K562 (cell line): ENCODE measurements at regions not wholly inside any gene's neighbourhood (a gene's known extent, or its start where the extent isn't known, plus 50 kb on each side); places are given as distances from the start of the nearest gene placed in this dataset.

Source experiments
- ATAC-seq: fragments of 200-7000 bp; cut with Tn5 transposase; 3 replicates; pipeline ENCODE4 v1.9.1; 2020; ENCODE audit warnings: moderate library complexity
- BruUV-seq: library from RNA; stranded (reverse); fragments of 400-500 nt; replicated peaks from 2 replicates; lab custom pipeline; 2021; lab: Mats Ljungman, UMichigan
- CTCF ChIA-PET: fragments of 300-600 bp; formaldehyde crosslinking; extraction: SDS; loops from one replicate; lab custom pipeline; 2021; ENCODE audit warnings: low intra/inter-chr PET ratio; lab: Yijun Ruan, JAX
- POLR2A ChIA-PET: fragments of 300-600, 350-650 bp; sonication (Branson Sonifier 250); formaldehyde crosslinking; extraction: SDS; loops from one replicate; lab custom pipeline; 2021; ENCODE audit warnings: antibody characterized with exemption, inconsistent platforms; lab: Yijun Ruan, JAX
- DNase-seq, 4 experiments: peaks; one replicate each; pipeline versions ENCODE4 v3.0.0 to v3.0.0-alpha.2; 2011 to 2018; ENCODE audit warnings: low spot score in 3 of 4, mixed read lengths in 3 of 4; ENCODE audit errors: extremely low read depth in 1 of 4
- FAIRE-seq: peaks from 2 replicates; lab custom pipeline; 2011; peaks lifted over from hg19 to GRCh38; lab: Jason Lieb, UNC
- H2AFZ ChIP-seq: 2 replicates; pipeline ENCODE4 v1.6.0; 2011; ENCODE audit warnings: low read depth, low read length, control low read depth, inconsistent platforms
- H3K27ac ChIP-seq: fragments of 200-600 bp; 3 replicates; pipeline ENCODE4 v1.8.0; 2011; ENCODE audit warnings: low read depth, mild to moderate bottlenecking, control low read depth, inconsistent platforms, low read length, moderate library complexity, mixed read lengths; ENCODE audit errors: extremely low read depth
- H3K27me3 ChIP-seq, 2 experiments: fragments of 300-600 bp in 1 of 2; 2 replicates in 1 of 2; 3 replicates in 1 of 2; pipeline versions ENCODE4 v1.6.0 to v1.8.0; 2011; ENCODE audit warnings: inconsistent platforms in 2 of 2, low read length in 2 of 2, mild to moderate bottlenecking in 1 of 2, mixed read lengths in 1 of 2, moderate library complexity in 1 of 2; ENCODE audit not compliant: control insufficient read depth in 2 of 2, insufficient read depth in 2 of 2
- H3K36me3 ChIP-seq: fragments of 300-600 bp; 3 replicates; pipeline ENCODE4 v1.8.0; 2011; ENCODE audit warnings: mild to moderate bottlenecking, low read length, inconsistent platforms; ENCODE audit not compliant: control insufficient read depth, insufficient read depth
- H3K4me1 ChIP-seq, 2 experiments: fragments of 200-600 bp in 1 of 2; replicated peaks in 1 of 2; 2 replicates in 1 of 2; 3 replicates in 1 of 2; pipeline versions ENCODE4 v1.5.1 to v1.8.0; 2011; ENCODE audit warnings: inconsistent platforms in 2 of 2, low read length in 2 of 2, mild to moderate bottlenecking in 1 of 2, mixed read lengths in 1 of 2, moderate library complexity in 1 of 2; ENCODE audit not compliant: control insufficient read depth in 2 of 2, insufficient read depth in 2 of 2
- H3K4me2 ChIP-seq: 2 replicates; pipeline ENCODE4 v1.6.1; 2011; ENCODE audit warnings: low read length, control low read depth, inconsistent platforms, mixed read lengths; ENCODE audit not compliant: insufficient read depth
- H3K4me3 ChIP-seq: fragments of 200-600 bp; sonication (generic), shearing (Covaris generic); 2 replicates; pipeline ENCODE4 v1.5.1; 2016; ENCODE audit warnings: control low read depth, inconsistent platforms
- H3K79me2 ChIP-seq: fragments of 200-600 bp; 3 replicates; pipeline ENCODE4 v1.8.0; 2011; ENCODE audit warnings: low read length, inconsistent platforms; ENCODE audit not compliant: control insufficient read depth, insufficient read depth
- H3K9ac ChIP-seq, 2 experiments: 2 replicates each; pipeline versions ENCODE4 v1.6.0 to v1.6.1; 2011; ENCODE audit warnings: low read depth in 2 of 2, low read length in 2 of 2, control low read depth in 1 of 2, inconsistent platforms in 1 of 2, mild to moderate bottlenecking in 1 of 2, mixed read lengths in 1 of 2; ENCODE audit not compliant: insufficient read depth in 1 of 2
- H3K9me1 ChIP-seq: one replicate; pipeline ENCODE4 v1.6.0; 2011; ENCODE audit warnings: inconsistent platforms, mild to moderate bottlenecking, low read length, moderate library complexity; ENCODE audit not compliant: control insufficient read depth, insufficient read depth
- H3K9me3 ChIP-seq: replicated peaks from 2 replicates; pipeline ENCODE4 v1.5.1; 2011; ENCODE audit warnings: low read depth, low read length, inconsistent platforms; ENCODE audit not compliant: control insufficient read depth, insufficient read depth
- H4K20me1 ChIP-seq: replicated peaks from 2 replicates; pipeline ENCODE4 v1.6.1; 2011; ENCODE audit warnings: low read length, inconsistent platforms, mixed read lengths; ENCODE audit not compliant: control insufficient read depth, insufficient read depth
- BACH1 ChIP-seq: fragments of 200-800 bp; sonication (Bioruptor generic); IDR thresholded peaks from 2 replicates; pipeline ENCODE4 v1.6.1; 2016; ENCODE audit warnings: missing genetic modification characterization, missing compliant biosample characterization
- CBFB ChIP-seq: sonication (generic); formaldehyde crosslinking; IDR thresholded peaks from 2 replicates; pipeline ENCODE4 v1.4.0; 2020; ENCODE audit warnings: mild to moderate bottlenecking, missing genetic modification reagents
- CREB3L1 ChIP-seq: fragments of 450-650 bp; IDR thresholded peaks from 2 replicates; pipeline ENCODE4 v1.6.1; 2014; ENCODE audit warnings: low read depth, mild to moderate bottlenecking, moderate library complexity, borderline replicate concordance
- DACH1 ChIP-seq: fragments of 450-650 bp; IDR thresholded peaks from 2 replicates; pipeline ENCODE4 v1.6.1; 2018; ENCODE audit not compliant: partially characterized antibody
- KLF13 ChIP-seq: fragments of 450-650 bp; IDR thresholded peaks from 2 replicates; pipeline ENCODE4 v1.6.1; 2016; ENCODE audit warnings: missing genetic modification characterization, low read depth, mild to moderate bottlenecking, missing compliant biosample characterization, moderate library complexity, borderline replicate concordance
- MEF2D ChIP-seq: conservative IDR thresholded peaks from 2 replicates; pipeline ENCODE4 v1.6.1; 2016; ENCODE audit warnings: low read depth, missing genetic modification characterization, missing compliant biosample characterization
- MITF ChIP-seq: IDR thresholded peaks from 2 replicates; pipeline ENCODE4 v1.6.1; 2014; ENCODE audit warnings: antibody characterized with exemption
- NFRKB ChIP-seq: fragments of 450-650 bp; IDR thresholded peaks from 2 replicates; pipeline ENCODE4 v1.6.1; 2016; ENCODE audit warnings: low read depth
- PCBP1 ChIP-seq: fragments of 200-400 bp; formaldehyde crosslinking; IDR thresholded peaks from 2 replicates; pipeline ENCODE4 v1.6.1; 2018; ENCODE audit warnings: mild to moderate bottlenecking, low read depth, low read length; ENCODE audit not compliant: poor library complexity, severe bottlenecking
- ZNF121 ChIP-seq: sonication (generic); formaldehyde crosslinking; conservative IDR thresholded peaks from 2 replicates; pipeline ENCODE4 v1.8.0; 2022; ENCODE audit warnings: missing genetic modification reagents
- ZNF174 ChIP-seq: fragments of 250-450 bp; sonication (Bioruptor Pico); IDR thresholded peaks from 2 replicates; pipeline ENCODE4 v1.4.0; 2020; ENCODE audit warnings: mild to moderate bottlenecking
- ZNF398 ChIP-seq: fragments of 250-450 bp; sonication (Bioruptor Pico); IDR thresholded peaks from 2 replicates; pipeline ENCODE4 v1.8.0; 2021; ENCODE audit warnings: moderate library complexity, mild to moderate bottlenecking, inconsistent platforms
- ZNF586 ChIP-seq: fragments of 450-650 bp; formaldehyde crosslinking; conservative IDR thresholded peaks from 2 replicates; pipeline ENCODE4 v1.4.0; 2020; ENCODE audit warnings: mild to moderate bottlenecking, moderate library complexity
- WGBS: fragments of 100-300 bp; shearing (Covaris generic); methylation state at CpG from one replicate; pipeline ENCODE4 v1.1.6; 2016; ENCODE audit warnings: low coverage, mixed read lengths; ENCODE audit not compliant: insufficient coverage; ENCODE audit errors: missing lambda C conversion rate; 5-methylcytosine and 5-hydroxymethylcytosine counted together
- in situ Hi-C: fragments of 300-500 bp; cut with MboI; formaldehyde crosslinking; loops from 4 replicates; pipeline ENCODE4 v1.15.0; 2018; ENCODE audit warnings: inconsistent platforms, mixed read lengths
- intact Hi-C: fragments of 100-400 bp; cut with micrococcal nuclease; formaldehyde crosslinking; loops from 2 replicates; pipeline ENCODE4 v1.14.2; 2022

- Histone ChIP-seq H3K4me3 (no peak overlapping the region), H3K9me1 (no peaks in the 10 kb centered on the region)
- in situ Hi-C loops, result no loop called here
Observed at GRCh38 chr16:51341204-51341603, 190.1 kb upstream of the SALL1 start.

GRCh38 chr16:51337662-51338061 lies 186.6 kb upstream of the SALL1 start:
- WGBS, result 0% methylated on average over 3 of the region's 3 CpGs
- no TSS peak for BruUV-seq
- H3K9me3 ChIP-seq, result no peaks in the 10 kb centered on the region
- POLR2A ChIA-PET, result no interaction called here
- H3K79me2 ChIP-seq, result no peaks in the 10 kb centered on the region
- no peak overlapping the region for H3K27ac ChIP-seq
- CTCF ChIA-PET, result no interaction called here
- no peak for FAIRE-seq
- no peak overlapping the region for H3K4me2 ChIP-seq
- H4K20me1 ChIP-seq, result no peaks in the 10 kb centered on the region
- H3K4me3 ChIP-seq, result no peak overlapping the region
- no peaks in the 10 kb centered on the region for H3K27me3 ChIP-seq
- no peaks in the 10 kb centered on the region for H3K36me3 ChIP-seq
- intact Hi-C loops (no loop called here), in situ Hi-C loops (no loop called here)
- H2AFZ ChIP-seq, result no peak overlapping the region
- no peak for ATAC-seq
- H3K9me1 ChIP-seq, result no peaks in the 10 kb centered on the region
- H3K4me1 ChIP-seq, result no peaks in the 10 kb centered on the region
- H3K9ac ChIP-seq, result no peak overlapping the region
- no peak for DNase-seq
- TF ChIP-seq ZNF174 (CRISPR knock-in tag) (no peak), ZNF121 (CRISPR knock-in tag) (no peak), ZNF398 (CRISPR knock-in tag) (no peak), DACH1 (no peak), ZNF586 (CRISPR knock-in tag) (no peak), MITF (no peak), MEF2D (no peak), CBFB (CRISPR knock-in tag) (no peak)

More at GRCh38 chr16:51341204-51341603, 190.1 kb upstream of the SALL1 start:
- intact Hi-C loops, result no loop called here
- Histone ChIP-seq H3K27me3 (no peaks in the 10 kb centered on the region), H3K4me2 (no peak overlapping the region), H4K20me1 (no peaks in the 10 kb centered on the region), H3K79me2 (no peaks in the 10 kb centered on the region), H3K9ac (no peak overlapping the region), H3K36me3 (no peaks in the 10 kb centered on the region), H3K4me1 (no peaks in the 10 kb centered on the region), H2AFZ (no peak overlapping the region), H3K9me3 (no peaks in the 10 kb centered on the region), H3K27ac (no peak overlapping the region)
- no TSS peak for BruUV-seq
- ChIA-PET CTCF (no interaction called here), POLR2A (interaction anchor here (0.7 kb wide), 1 partner anchor 780 kb away, joined by 3 read pairs; no protein-coding TSS in a partner anchor)
- ATAC-seq, result no peak
- TF ChIP-seq PCBP1 (no peak), NFRKB (no peak), KLF13 (no peak), BACH1 (tag) (no peak), CREB3L1 (no peak)
- WGBS, result 1% methylated on average over 4 of the region's 4 CpGs
- DNase-seq, result no peak
- no peak for FAIRE-seq
